Heart left ventricle (tissue), 13 donors: ENCODE measurements at regions not wholly inside any gene's neighbourhood (a gene's known extent, or its start where the extent isn't known, plus 50 kb on each side); places are given as distances from the start of the nearest gene placed in this dataset.

Source experiments
- CTCF ChIP-seq, 12 donors: fragments of 200-600 bp; sonication (generic) in 4 of 12; IDR thresholded peaks; one replicate each; pipeline versions ENCODE4 v1.5.0 to v1.8.0; 2018 to 2022; ENCODE audit warnings: antibody characterized with exemption in 12 of 12, mild to moderate bottlenecking in 5 of 12
- POLR2A ChIP-seq, 2 donors: fragments of 450-650 bp; IDR thresholded peaks; one replicate each; pipeline ENCODE4 v1.6.1; 2017; ENCODE audit warnings: antibody characterized with exemption in 2 of 2, mild to moderate bottlenecking in 2 of 2, moderate library complexity in 2 of 2
- donor health status: ischemic (EF 13 %, LVEDD 7.1; RV severe dilation, severe dysfunction).
- donor health status: DM: no; HTN: yes; CAD: no.
- donor health status: DM: no; HTN: no; CAD: no.
- donor health status: ischemic (EF 25% LVEDD 6.9; RV normal size, moderate dysfunction).
- donor health status: ischemic (EF 25% LVEDD 5.7; RV mildly dilated, moderate dysfunction).
- donor health status: ischemic (EF 35%, LVEDD 5.7; RV mildly dilated, moderate dysfunction).
- donor health status: nonischemic (EF 11% LVEDD 7.7; RV severe dilation, severe dysfunction).
- donor health status: DM: yes; HTN: yes; CAD: no.
- donor health status: PGD.
- donor health status: ischemic (EF 29% LVEDD 5.4; RV normal size, mild dysfunction).
- donor health status: nonischemic (EF 23%, LVEDD 6.1; RV moderate dilation, normal function).

GRCh38 chr3:101117465-101117864 is 124.2 kb upstream of the ABI3BP start:
- TF ChIP-seq CTCF (IDR thresholded peaks at IDR 0.05) (no peak), POLR2A (IDR thresholded peaks at IDR 0.05) (no peak)
